ENCODE measurements at regions not wholly inside any gene's neighbourhood (a gene's known extent, or its start where the extent isn't known, plus 50 kb on each side); places are given as distances from the start of the nearest gene placed in this dataset.

DNA sequence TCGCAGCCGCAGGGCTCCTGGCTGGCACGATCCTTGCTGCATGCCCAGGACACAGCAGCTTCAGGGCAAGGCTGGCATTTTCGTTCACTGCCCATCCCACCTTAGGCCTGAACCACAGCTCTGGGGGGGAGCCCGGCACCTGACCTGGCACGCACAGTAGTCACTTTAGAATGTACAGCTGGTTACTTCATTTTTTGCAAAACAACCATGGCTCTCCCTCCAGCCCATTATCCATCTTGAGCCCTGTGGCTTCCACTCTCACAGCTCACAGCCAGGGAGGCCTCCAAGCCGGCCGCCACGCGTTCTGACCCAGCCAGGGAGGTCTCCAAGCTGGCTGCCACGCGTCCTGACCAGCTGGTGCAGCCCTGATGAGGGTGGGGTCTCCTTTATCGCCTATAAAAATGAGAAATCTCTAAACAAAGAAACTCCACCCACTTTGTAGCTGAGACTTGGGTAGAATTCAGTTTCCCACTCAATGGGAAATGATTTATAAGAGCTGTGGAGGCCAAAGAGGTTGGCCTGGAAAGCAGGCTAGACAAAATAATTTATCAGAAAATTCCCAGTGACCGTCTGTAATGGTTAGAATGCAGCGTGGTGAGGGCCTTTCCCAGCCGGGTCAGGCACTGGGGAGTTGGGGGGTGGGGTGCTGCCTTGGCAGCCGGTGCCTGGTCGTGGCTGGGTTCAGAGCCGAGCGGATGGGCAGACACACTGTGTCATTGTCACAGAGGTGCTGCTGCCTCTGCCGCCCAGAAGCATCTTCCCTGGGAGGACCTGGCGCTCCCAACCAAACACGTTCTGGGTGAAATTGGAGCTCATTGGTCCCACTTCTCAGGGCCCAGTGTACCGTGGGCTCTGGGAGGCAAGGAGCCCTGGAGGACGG is 54.6 kb upstream of the ACTRT2 start:
- no peak for DNase-seq (ENCODE audit: low spot score)

GRCh38 chr1:2967329-2967725 is 53.9 kb upstream of the ACTRT2 start:
- no peak for DNase-seq (ENCODE audit: low spot score)
- no peak for ATAC-seq (ENCODE audit: low FRiP score)
- TF ChIP-seq CTCF (IDR thresholded peaks at IDR 0.05): no peak

More for the DNA sequence above, 54.6 kb upstream of the ACTRT2 start:
- TF ChIP-seq CTCF (IDR thresholded peaks at IDR 0.05): no peak
- no peak for ATAC-seq (ENCODE audit: low FRiP score)

DNA sequence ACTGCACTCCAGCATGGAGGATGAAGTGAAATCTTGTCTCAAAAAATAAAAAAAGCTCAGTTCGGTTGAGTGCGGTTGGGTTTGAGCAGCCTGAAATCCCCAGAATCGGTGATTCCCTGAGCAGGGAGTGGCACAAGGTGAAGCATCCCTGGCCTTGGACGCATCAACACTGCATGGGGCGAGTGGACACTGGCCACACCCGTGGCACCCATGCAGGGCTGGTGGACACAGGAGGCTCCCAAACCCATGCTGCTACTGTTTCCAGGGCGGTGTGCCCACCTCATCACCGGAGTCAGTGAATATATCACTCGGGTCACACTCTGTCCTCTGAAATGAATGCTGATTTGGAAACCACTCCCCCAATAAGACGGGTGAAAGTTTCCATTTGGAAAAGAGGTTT is 53.4 kb upstream of the ACTRT2 start:
- no peak for DNase-seq (ENCODE audit: low spot score)
- no peak for TF ChIP-seq CTCF (IDR thresholded peaks at IDR 0.05)
- no peak for ATAC-seq (ENCODE audit: low FRiP score)

- TF ChIP-seq CTCF (IDR thresholded peaks at IDR 0.05): no peak
- no peak for DNase-seq (ENCODE audit: low spot score)
Measured at GRCh38 chr1:2968471-2968881, 52.8 kb upstream of the ACTRT2 start.

GRCh38 chr1:2969011-2969844 is 52.0 kb upstream of the ACTRT2 start:
- no peak for TF ChIP-seq CTCF (IDR thresholded peaks at IDR 0.05)
- no peak for DNase-seq (ENCODE audit: low spot score)
- no peak for ATAC-seq (ENCODE audit: low FRiP score)

More at GRCh38 chr1:2968471-2968881, 52.8 kb upstream of the ACTRT2 start:
- ATAC-seq (ENCODE audit: low FRiP score): no peak

GRCh38 chr1:2969845-2970291 is 51.4 kb upstream of the ACTRT2 start:
- ATAC-seq (ENCODE audit: low FRiP score): no peak
- TF ChIP-seq CTCF (IDR thresholded peaks at IDR 0.05): no peak
- no peak for DNase-seq (ENCODE audit: low spot score)
